AG09319 (cell line): ENCODE measurements at regions not wholly inside any gene's neighbourhood (a gene's known extent, or its start where the extent isn't known, plus 50 kb on each side); places are given as distances from the start of the nearest gene placed in this dataset.

ENCODE experiments used
- DNase-seq: peaks from one replicate; pipeline ENCODE4 v3.0.0-alpha.2; 2010; ENCODE audit warnings: low read depth; ENCODE audit errors: extremely low read depth
- TF ChIP-seq, protein P1 (sequence below): IDR thresholded peaks from 2 replicates; pipeline ENCODE4 v1.5.1; 2011; ENCODE audit warnings: low read depth, mild to moderate bottlenecking, inconsistent platforms, low read length, moderate library complexity

DNA sequence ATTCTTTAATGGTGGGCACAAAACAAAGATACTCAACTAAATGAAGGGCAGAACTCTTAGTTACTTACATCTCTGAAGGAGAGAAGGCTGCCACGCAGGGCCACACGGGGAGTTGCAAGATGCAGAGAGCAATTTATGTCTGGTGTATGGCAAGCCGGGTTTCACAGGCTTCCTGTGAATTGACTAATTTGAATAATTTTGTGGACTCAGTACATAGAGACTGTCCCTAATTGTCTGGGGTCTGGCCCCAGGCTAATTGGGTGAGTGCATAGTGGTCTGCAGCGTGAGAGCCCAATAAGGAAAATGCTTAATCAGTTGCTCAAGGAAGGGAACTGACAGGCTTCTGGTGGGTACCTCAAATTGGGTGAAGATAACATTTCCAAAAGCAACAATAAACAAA is 205.7 kb downstream of the OTOR start:
- TF ChIP-seq, protein P1, sequence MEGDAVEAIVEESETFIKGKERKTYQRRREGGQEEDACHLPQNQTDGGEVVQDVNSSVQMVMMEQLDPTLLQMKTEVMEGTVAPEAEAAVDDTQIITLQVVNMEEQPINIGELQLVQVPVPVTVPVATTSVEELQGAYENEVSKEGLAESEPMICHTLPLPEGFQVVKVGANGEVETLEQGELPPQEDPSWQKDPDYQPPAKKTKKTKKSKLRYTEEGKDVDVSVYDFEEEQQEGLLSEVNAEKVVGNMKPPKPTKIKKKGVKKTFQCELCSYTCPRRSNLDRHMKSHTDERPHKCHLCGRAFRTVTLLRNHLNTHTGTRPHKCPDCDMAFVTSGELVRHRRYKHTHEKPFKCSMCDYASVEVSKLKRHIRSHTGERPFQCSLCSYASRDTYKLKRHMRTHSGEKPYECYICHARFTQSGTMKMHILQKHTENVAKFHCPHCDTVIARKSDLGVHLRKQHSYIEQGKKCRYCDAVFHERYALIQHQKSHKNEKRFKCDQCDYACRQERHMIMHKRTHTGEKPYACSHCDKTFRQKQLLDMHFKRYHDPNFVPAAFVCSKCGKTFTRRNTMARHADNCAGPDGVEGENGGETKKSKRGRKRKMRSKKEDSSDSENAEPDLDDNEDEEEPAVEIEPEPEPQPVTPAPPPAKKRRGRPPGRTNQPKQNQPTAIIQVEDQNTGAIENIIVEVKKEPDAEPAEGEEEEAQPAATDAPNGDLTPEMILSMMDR, result no peak
- DNase-seq, result no peak

GRCh38 chr20:16955462-16955861 is 207.3 kb downstream of the OTOR start:
- DNase-seq, result no peak
- TF ChIP-seq, protein P1, result no peak

DNA sequence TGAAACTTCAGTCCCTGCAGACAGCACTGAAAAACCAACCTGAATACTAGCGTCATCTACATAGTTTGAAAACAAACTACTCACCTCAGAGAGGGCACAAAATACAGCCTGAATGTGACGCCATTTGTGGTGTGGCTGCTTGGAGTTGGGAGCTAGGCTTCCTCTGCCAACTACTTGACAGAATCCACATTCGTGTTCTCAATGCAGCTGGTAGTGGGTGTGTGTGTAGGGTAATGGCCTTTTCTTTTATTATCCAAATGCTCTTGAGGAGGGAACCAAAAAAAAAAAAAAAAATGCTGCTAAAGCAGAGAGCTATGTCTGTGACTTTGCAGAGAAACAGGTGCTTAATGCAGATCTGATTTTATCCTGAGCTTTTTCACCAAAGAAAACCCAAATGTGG is 207.8 kb downstream of the OTOR start:
- no peak for DNase-seq
- TF ChIP-seq, protein P1, result no peak

GRCh38 chr20:16965401-16965800 is 217.2 kb downstream of the OTOR start:
- no peak for DNase-seq
- TF ChIP-seq, protein P1, result no peak

DNA sequence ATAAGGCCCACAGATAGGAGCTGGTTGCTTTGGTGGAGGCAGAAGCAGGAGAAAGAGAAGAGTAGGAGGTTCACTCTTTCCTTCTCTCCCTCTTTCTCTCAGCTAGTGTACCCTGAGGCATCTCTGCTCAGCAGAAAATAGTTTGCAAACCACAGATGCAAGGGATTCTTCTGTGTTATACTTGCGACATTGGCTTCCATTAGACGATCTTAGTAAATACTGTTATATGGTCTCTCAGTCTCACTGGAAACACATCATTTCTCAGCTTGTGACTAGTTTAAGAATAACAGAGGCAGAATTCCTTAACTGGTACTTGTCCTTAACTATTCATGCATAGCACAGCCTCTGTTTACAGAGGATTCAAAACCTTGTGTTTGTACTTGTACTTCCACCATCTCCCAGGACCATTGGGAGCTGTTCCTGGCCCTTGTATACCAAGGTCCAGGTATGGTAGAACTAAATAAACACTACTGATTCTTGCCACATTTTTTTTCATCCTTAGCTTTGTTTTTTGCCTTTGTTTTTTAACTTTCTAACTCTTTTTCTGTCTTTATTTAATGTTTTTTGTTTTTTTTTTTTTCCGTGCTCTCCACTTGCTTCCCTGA is 218.2 kb downstream of the OTOR start:
- TF ChIP-seq, protein P1, result no peak
- no peak for DNase-seq

DNA sequence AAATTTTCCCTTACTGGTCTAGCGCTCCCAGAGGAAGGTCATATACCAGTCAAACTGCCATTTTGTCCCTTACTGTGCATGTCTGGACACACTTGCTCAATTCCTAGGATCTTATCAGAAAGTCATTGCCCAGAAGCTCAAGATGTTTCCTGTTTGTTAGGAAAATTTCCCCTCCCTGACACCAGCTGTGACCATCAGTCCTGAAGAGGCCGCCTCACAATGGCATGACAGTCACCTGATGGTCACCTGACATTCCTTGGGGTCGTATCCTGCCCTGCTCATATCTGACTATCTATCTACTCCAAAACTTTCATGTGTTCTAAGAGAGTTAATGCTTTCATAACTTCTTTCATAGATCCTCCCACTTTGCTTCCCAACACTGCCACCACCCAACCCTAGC is 219.9 kb downstream of the OTOR start:
- TF ChIP-seq, protein P1, result no peak
- no peak for DNase-seq

DNA sequence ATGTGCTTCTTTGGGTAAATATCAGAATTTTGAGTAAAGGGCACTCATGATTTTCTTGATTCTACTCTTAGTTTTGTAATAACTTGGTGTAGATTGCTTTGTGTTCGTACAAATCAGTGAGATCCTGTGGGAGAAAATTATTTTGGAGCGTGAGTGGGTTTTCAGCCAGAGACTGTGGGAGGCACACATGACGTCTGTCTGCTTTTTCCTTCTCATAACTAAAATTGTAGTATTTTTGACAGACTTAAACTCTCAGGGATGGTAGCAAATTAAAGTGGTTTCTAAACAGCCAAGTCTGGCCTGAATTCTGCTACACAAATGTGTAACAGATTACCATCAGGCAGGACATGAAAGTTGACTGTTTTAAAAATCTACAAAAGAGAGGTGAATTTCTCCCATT is 222.6 kb downstream of the OTOR start:
- DNase-seq, result no peak
- TF ChIP-seq, protein P1, result no peak
